ENCODE measurements at regions not wholly inside any gene's neighbourhood (a gene's known extent, or its start where the extent isn't known, plus 50 kb on each side); places are given as distances from the start of the nearest gene placed in this dataset.
"Not testable (repeated sequence)": the region's sequence is repeated elsewhere in the genome, so short reads cannot be mapped to it uniquely, and the experiment has no call there.

GRCh38 chr6:6951355-6951754, 156.4 kb upstream of the RREB1 start:
- ChIA-PET POLR2A (no interaction called here), CTCF (no interaction called here)
- DNase-seq (ENCODE audit: low read depth, low spot score) = no peak
- TF ChIP-seq CTCF (IDR thresholded peaks at IDR 0.05; ENCODE audit: insufficient read depth, low read length, missing control alignments) = no peak
- no peak overlapping the region for H3K4me3 ChIP-seq (ENCODE audit: low read depth, low read length)

GRCh38 chr6:6952484-6952883, 155.3 kb upstream of the RREB1 start:
- no peak overlapping the region for H3K4me3 ChIP-seq (ENCODE audit: low read depth, low read length)
- ChIA-PET POLR2A (no interaction called here), CTCF (no interaction called here)
- TF ChIP-seq CTCF (IDR thresholded peaks at IDR 0.05; ENCODE audit: insufficient read depth, low read length, missing control alignments) = no peak
- DNase-seq (ENCODE audit: low read depth, low spot score) = no peak

- H3K4me3 ChIP-seq (ENCODE audit: low read depth, low read length); DNase-seq (ENCODE audit: low read depth, low spot score); POLR2A ChIA-PET; CTCF ChIA-PET: not testable (repeated sequence)
Measured at GRCh38 chr6:6952927-6953326, 154.8 kb upstream of the RREB1 start.

- no peak for DNase-seq (ENCODE audit: low read depth, low spot score)
- ChIA-PET POLR2A (no interaction called here), CTCF (no interaction called here)
Measured at GRCh38 chr6:6960571-6961251, 147.1 kb upstream of the RREB1 start.

GRCh38 chr6:6962086-6962485, 145.7 kb upstream of the RREB1 start:
- POLR2A ChIA-PET = no interaction called here
- CTCF ChIA-PET = no interaction called here
- DNase-seq (ENCODE audit: low read depth, low spot score) = no peak
- TF ChIP-seq CTCF (IDR thresholded peaks at IDR 0.05; ENCODE audit: insufficient read depth, low read length, missing control alignments) = no peak
- H3K4me3 ChIP-seq (ENCODE audit: low read depth, low read length) = no peak overlapping the region

More at GRCh38 chr6:6960571-6961251, 147.1 kb upstream of the RREB1 start:
- no peak for TF ChIP-seq CTCF (IDR thresholded peaks at IDR 0.05; ENCODE audit: insufficient read depth, low read length, missing control alignments)
- H3K4me3 ChIP-seq (ENCODE audit: low read depth, low read length) = no peak overlapping the region

- no peak for DNase-seq (ENCODE audit: low read depth, low spot score)
- CTCF ChIA-PET = no interaction called here
- no peak overlapping the region for H3K4me3 ChIP-seq (ENCODE audit: low read depth, low read length)
- POLR2A ChIA-PET = no interaction called here
- no peak for TF ChIP-seq CTCF (IDR thresholded peaks at IDR 0.05; ENCODE audit: insufficient read depth, low read length, missing control alignments)
Measured at GRCh38 chr6:6962699-6963098, 145.1 kb upstream of the RREB1 start.

GRCh38 chr6:6963390-6963789, 144.4 kb upstream of the RREB1 start:
- CTCF ChIA-PET; DNase-seq (ENCODE audit: low read depth, low spot score); H3K4me3 ChIP-seq (ENCODE audit: low read depth, low read length); POLR2A ChIA-PET: not testable (repeated sequence)

Measured in AG04449 (cell line).